ENCODE measurements at regions not wholly inside any gene's neighbourhood (a gene's known extent, or its start where the extent isn't known, plus 50 kb on each side); places are given as distances from the start of the nearest gene placed in this dataset.

DNA sequence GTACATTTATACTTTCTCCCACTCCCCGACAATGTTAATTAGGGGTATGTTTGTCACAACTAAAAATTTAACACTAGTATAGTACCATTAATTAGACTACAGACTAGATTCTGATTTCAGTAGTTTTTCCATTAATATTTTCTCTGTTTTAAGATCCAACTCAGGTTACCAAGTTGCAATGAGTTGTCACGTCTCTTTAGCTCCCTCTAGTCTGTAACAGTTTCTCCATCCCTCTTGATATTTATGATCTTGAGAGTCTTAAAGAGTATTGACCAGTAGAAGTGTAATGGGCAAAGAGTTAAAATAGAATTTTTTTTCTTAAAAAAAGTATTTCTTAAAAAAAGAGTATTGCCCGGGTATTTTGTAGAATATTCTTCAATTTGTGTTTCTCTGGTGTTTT lies 598.1 kb downstream of the TBC1D4 start:
- no peak for DNase-seq (ENCODE audit: extremely low spot score)
- POLR2A ChIA-PET: no interaction called here
- TF ChIP-seq, protein P1, sequence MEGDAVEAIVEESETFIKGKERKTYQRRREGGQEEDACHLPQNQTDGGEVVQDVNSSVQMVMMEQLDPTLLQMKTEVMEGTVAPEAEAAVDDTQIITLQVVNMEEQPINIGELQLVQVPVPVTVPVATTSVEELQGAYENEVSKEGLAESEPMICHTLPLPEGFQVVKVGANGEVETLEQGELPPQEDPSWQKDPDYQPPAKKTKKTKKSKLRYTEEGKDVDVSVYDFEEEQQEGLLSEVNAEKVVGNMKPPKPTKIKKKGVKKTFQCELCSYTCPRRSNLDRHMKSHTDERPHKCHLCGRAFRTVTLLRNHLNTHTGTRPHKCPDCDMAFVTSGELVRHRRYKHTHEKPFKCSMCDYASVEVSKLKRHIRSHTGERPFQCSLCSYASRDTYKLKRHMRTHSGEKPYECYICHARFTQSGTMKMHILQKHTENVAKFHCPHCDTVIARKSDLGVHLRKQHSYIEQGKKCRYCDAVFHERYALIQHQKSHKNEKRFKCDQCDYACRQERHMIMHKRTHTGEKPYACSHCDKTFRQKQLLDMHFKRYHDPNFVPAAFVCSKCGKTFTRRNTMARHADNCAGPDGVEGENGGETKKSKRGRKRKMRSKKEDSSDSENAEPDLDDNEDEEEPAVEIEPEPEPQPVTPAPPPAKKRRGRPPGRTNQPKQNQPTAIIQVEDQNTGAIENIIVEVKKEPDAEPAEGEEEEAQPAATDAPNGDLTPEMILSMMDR (IDR thresholded peaks at IDR 0.05; ENCODE audit: control extremely low read depth, extremely low read depth, low read depth, missing control alignments): no peak
- CTCF ChIA-PET: interaction anchor here (1.2 kb wide), 1 partner anchor 10 kb away, joined by 4 read pairs; no protein-coding TSS in a partner anchor

DNA sequence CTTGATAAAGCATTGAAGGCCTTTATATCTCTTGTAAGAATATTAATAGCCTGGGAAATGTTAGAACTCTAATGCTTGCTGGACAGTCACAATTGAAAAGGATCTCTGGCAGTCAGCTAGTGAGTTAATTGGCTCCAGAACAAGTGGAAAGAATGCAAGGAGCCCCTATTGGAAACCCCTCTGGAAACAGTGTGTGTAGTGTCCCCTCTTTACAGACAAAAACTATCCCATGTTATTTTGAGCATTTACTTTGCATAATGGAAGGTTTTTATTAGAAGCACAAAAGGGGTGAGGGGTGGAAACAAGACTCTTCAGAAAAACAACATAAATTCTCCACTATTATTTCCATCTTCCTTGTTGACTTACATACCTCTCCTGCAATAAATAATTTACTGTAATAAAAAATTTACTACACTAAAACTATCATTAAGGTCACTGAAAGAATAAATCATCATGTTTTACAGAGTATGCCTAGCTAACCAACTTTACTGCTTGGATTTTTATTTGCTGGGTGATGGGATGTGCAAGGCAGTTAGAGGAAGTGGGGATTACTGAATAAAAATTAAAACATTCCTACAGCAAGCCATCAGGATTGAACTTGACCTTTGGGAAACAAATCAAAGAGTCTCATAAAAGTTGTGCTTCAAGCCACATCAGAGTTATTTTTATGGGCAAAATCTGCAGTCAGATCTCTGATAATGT lies 610.4 kb downstream of the TBC1D4 start:
- DNase-seq (ENCODE audit: extremely low spot score): no peak
- POLR2A ChIA-PET: no interaction called here
- TF ChIP-seq, protein P1 (IDR thresholded peaks at IDR 0.05; ENCODE audit: control extremely low read depth, extremely low read depth, low read depth, missing control alignments): no peak
- CTCF ChIA-PET: interaction anchor here (1.5 kb wide), 1 partner anchor 14 kb away, joined by 4 read pairs; no protein-coding TSS in a partner anchor

DNA sequence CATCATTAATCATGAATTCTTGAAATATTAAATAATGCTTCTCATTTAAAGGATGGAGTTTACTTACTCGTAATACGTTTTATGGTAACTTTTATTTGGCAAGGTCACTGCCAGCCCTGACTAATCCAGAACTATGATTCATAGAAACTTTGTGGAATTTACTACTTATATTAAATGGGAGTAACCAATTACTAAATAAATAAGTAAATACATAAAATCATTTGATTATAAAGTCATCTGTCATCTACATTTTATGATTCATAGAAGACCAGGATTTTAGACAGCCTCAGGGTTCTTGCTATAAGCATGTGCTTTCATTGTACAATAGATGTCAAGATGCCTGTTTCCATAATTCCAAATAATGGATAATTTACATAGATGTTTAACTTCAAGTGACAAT lies 611.1 kb downstream of the TBC1D4 start:
- CTCF ChIA-PET: no interaction called here
- TF ChIP-seq, protein P1 (IDR thresholded peaks at IDR 0.05; ENCODE audit: control extremely low read depth, extremely low read depth, low read depth, missing control alignments): no peak
- POLR2A ChIA-PET: no interaction called here
- DNase-seq (ENCODE audit: extremely low spot score): no peak

DNA sequence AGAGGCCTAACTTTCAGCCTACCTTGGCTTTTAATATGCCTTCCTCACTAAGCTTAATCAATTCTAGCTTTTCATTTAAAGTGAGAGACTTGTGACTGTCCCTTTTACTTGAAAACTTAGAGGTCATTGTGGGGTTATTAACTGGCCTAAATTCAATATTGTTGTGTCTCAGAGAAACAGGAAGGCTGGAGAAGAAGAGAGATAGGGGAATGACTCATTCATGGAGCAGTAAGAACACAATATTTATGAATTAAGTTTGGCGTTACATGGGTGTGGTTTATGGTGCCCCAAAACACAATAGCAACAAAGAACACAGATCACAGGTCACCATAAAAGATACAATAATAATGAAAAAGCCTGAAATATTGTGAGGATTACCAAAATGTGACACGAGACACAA lies 612.1 kb downstream of the TBC1D4 start:
- TF ChIP-seq, protein P1 (IDR thresholded peaks at IDR 0.05; ENCODE audit: control extremely low read depth, extremely low read depth, low read depth, missing control alignments): no peak
- POLR2A ChIA-PET: no interaction called here
- CTCF ChIA-PET: no interaction called here
- no peak for DNase-seq (ENCODE audit: extremely low spot score)

DNA sequence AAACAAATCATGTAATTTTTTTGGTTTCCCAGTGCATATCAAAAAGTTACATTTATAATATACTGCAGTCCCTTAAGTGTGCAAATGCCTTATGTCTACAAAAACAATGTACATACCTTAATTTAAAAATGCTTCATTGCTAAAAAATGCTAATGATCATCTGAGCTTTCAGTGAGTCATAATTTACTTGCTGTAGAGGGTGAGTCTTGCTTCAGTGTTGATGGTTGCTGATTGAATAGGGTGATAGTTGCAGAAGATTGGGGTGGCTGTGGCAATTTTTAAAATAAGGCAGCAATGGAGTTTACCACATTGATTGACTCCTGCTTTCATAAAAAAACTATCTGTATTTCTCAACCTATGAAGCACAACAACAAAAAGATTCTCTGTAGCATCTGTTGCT lies 613.9 kb downstream of the TBC1D4 start:
- ChIA-PET POLR2A (no interaction called here), CTCF (no interaction called here)
- no peak for DNase-seq (ENCODE audit: extremely low spot score)
- TF ChIP-seq, protein P1 (IDR thresholded peaks at IDR 0.05; ENCODE audit: control extremely low read depth, extremely low read depth, low read depth, missing control alignments): no peak

DNA sequence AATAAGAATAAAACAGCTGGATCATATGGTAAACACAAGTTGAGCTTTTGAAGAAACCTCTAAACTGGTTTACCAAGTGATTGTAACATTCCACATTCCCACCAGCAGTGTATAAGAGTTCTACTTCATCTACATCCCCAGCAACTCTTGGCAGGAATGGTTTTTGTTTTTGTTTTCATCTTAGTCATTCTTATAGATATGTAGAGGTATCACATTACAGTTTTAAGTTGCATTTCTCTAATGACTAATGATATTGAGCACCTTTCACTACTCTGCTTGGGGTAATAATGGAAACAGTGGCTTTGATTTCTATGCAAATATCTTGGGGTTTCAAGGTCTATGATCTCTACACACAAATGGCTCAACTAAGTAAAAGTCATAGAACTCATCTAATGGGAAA lies 614.5 kb downstream of the TBC1D4 start:
- CTCF ChIA-PET: interaction anchor here (0.9 kb wide), 1 partner anchor 9 kb away, joined by 3 read pairs; no protein-coding TSS in a partner anchor
- no peak for DNase-seq (ENCODE audit: extremely low spot score)
- TF ChIP-seq, protein P1 (IDR thresholded peaks at IDR 0.05; ENCODE audit: control extremely low read depth, extremely low read depth, low read depth, missing control alignments): no peak
- POLR2A ChIA-PET: no interaction called here

Data from GM10248 (cell line).